ENCODE measurements at regions not wholly inside any gene's neighbourhood (a gene's known extent, or its start where the extent isn't known, plus 50 kb on each side); places are given as distances from the start of the nearest gene placed in this dataset.

DNA sequence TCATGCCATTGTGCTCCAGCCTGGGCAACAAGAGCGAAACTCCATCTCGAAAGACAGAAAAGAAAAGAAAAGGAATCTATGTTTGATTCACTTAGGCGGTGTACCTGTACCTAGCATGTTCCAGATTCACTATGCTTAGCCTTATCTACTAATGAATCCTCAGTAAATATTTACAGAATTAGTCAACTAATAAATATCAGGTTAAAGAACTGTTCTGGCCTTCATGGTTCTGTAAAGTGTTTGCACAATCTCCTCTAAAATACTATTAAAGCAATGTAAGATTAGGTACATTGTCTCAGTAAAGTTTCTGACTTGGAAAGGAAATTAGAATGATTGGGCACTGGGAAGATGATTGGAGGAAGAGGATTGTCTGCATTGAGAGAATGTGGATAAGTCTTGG, 2770.4 kb downstream of the PCDH9 start (continued):
- TF ChIP-seq, protein P1, sequence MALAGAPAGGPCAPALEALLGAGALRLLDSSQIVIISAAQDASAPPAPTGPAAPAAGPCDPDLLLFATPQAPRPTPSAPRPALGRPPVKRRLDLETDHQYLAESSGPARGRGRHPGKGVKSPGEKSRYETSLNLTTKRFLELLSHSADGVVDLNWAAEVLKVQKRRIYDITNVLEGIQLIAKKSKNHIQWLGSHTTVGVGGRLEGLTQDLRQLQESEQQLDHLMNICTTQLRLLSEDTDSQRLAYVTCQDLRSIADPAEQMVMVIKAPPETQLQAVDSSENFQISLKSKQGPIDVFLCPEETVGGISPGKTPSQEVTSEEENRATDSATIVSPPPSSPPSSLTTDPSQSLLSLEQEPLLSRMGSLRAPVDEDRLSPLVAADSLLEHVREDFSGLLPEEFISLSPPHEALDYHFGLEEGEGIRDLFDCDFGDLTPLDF (CRISPR knock-in tag; IDR thresholded peaks at IDR 0.05): no peak
- TF ChIP-seq CREB1 (CRISPR knock-in tag; IDR thresholded peaks at IDR 0.05): no peak

DNA sequence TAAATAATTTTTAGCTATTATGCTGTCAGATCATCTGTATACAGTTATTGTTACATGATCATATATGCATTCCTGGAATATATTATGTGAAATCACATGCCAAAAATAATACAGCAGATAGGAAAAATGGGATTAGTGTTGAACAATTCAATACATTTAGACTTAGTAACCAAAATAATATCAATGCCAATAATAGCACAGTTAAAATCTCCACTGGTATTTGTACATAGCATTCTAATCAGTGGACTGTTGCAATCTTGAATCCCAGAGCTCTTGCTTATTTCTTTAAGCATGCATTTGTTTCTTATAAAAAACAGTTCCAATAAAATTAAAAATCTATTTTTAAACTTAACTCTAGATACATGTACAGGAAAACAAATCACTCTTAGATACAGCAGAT, 2772.2 kb downstream of the PCDH9 start:
- ChIA-PET POLR2A (no interaction called here), CTCF (no interaction called here)
- Mint-ChIP-seq H3K9me3 (peaks cover 4% of the 10 kb centered on the region), H3K4me1 (peaks cover 10% of the 10 kb centered on the region), H3K27ac (no peak overlapping the region), H3K27me3 (ENCODE audit: low read depth) (no peaks in the 10 kb centered on the region), H3K4me3 (no peak overlapping the region), H3K36me3 (no peaks in the 10 kb centered on the region)
- ATAC-seq: no peak
- TF ChIP-seq EMX1 (CRISPR knock-in tag; IDR thresholded peaks at IDR 0.05): no peak
- TF ChIP-seq, protein P2, sequence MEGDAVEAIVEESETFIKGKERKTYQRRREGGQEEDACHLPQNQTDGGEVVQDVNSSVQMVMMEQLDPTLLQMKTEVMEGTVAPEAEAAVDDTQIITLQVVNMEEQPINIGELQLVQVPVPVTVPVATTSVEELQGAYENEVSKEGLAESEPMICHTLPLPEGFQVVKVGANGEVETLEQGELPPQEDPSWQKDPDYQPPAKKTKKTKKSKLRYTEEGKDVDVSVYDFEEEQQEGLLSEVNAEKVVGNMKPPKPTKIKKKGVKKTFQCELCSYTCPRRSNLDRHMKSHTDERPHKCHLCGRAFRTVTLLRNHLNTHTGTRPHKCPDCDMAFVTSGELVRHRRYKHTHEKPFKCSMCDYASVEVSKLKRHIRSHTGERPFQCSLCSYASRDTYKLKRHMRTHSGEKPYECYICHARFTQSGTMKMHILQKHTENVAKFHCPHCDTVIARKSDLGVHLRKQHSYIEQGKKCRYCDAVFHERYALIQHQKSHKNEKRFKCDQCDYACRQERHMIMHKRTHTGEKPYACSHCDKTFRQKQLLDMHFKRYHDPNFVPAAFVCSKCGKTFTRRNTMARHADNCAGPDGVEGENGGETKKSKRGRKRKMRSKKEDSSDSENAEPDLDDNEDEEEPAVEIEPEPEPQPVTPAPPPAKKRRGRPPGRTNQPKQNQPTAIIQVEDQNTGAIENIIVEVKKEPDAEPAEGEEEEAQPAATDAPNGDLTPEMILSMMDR (IDR thresholded peaks at IDR 0.05): no peak
- no peak for TF ChIP-seq ATF1 (CRISPR knock-in tag; IDR thresholded peaks at IDR 0.05)
- TF ChIP-seq ZNF671 (CRISPR knock-in tag; IDR thresholded peaks at IDR 0.05): no peak
- TF ChIP-seq GABPB1 (CRISPR knock-in tag; IDR thresholded peaks at IDR 0.05): no peak
- no peak for TF ChIP-seq GRHL2 (CRISPR knock-in tag; IDR thresholded peaks at IDR 0.05; ENCODE audit: insufficient replicate concordance, severe bottlenecking)
- TF ChIP-seq ZNF219 (CRISPR knock-in tag; IDR thresholded peaks at IDR 0.05; ENCODE audit: borderline replicate concordance): no peak
- TF ChIP-seq, protein P3, sequence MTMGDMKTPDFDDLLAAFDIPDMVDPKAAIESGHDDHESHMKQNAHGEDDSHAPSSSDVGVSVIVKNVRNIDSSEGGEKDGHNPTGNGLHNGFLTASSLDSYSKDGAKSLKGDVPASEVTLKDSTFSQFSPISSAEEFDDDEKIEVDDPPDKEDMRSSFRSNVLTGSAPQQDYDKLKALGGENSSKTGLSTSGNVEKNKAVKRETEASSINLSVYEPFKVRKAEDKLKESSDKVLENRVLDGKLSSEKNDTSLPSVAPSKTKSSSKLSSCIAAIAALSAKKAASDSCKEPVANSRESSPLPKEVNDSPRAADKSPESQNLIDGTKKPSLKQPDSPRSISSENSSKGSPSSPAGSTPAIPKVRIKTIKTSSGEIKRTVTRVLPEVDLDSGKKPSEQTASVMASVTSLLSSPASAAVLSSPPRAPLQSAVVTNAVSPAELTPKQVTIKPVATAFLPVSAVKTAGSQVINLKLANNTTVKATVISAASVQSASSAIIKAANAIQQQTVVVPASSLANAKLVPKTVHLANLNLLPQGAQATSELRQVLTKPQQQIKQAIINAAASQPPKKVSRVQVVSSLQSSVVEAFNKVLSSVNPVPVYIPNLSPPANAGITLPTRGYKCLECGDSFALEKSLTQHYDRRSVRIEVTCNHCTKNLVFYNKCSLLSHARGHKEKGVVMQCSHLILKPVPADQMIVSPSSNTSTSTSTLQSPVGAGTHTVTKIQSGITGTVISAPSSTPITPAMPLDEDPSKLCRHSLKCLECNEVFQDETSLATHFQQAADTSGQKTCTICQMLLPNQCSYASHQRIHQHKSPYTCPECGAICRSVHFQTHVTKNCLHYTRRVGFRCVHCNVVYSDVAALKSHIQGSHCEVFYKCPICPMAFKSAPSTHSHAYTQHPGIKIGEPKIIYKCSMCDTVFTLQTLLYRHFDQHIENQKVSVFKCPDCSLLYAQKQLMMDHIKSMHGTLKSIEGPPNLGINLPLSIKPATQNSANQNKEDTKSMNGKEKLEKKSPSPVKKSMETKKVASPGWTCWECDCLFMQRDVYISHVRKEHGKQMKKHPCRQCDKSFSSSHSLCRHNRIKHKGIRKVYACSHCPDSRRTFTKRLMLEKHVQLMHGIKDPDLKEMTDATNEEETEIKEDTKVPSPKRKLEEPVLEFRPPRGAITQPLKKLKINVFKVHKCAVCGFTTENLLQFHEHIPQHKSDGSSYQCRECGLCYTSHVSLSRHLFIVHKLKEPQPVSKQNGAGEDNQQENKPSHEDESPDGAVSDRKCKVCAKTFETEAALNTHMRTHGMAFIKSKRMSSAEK (CRISPR knock-in tag; IDR thresholded peaks at IDR 0.05; ENCODE audit: borderline replicate concordance): no peak
- TF ChIP-seq KAT7 (CRISPR knock-in tag; IDR thresholded peaks at IDR 0.05; ENCODE audit: borderline replicate concordance): no peak
- TF ChIP-seq, protein P4, sequence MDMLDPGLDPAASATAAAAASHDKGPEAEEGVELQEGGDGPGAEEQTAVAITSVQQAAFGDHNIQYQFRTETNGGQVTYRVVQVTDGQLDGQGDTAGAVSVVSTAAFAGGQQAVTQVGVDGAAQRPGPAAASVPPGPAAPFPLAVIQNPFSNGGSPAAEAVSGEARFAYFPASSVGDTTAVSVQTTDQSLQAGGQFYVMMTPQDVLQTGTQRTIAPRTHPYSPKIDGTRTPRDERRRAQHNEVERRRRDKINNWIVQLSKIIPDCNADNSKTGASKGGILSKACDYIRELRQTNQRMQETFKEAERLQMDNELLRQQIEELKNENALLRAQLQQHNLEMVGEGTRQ (CRISPR knock-in tag; IDR thresholded peaks at IDR 0.05): no peak
- TF ChIP-seq TCF7 (CRISPR knock-in tag; IDR thresholded peaks at IDR 0.05; ENCODE audit: low read depth): no peak
- TF ChIP-seq, protein P5, sequence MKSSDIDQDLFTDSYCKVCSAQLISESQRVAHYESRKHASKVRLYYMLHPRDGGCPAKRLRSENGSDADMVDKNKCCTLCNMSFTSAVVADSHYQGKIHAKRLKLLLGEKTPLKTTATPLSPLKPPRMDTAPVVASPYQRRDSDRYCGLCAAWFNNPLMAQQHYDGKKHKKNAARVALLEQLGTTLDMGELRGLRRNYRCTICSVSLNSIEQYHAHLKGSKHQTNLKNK (CRISPR knock-in tag; IDR thresholded peaks at IDR 0.05): no peak
- TF ChIP-seq JAZF1 (CRISPR knock-in tag; IDR thresholded peaks at IDR 0.05): no peak
- no peak for TF ChIP-seq NR1H2 (CRISPR knock-in tag; IDR thresholded peaks at IDR 0.05)
- TF ChIP-seq ZNF416 (CRISPR knock-in tag; IDR thresholded peaks at IDR 0.05): no peak
- TF ChIP-seq SOX15 (CRISPR knock-in tag; IDR thresholded peaks at IDR 0.05): no peak
- no peak for DNase-seq (ENCODE audit: low spot score)
